ENCODE measurements at regions not wholly inside any gene's neighbourhood (a gene's known extent, or its start where the extent isn't known, plus 50 kb on each side); places are given as distances from the start of the nearest gene placed in this dataset.

DNA sequence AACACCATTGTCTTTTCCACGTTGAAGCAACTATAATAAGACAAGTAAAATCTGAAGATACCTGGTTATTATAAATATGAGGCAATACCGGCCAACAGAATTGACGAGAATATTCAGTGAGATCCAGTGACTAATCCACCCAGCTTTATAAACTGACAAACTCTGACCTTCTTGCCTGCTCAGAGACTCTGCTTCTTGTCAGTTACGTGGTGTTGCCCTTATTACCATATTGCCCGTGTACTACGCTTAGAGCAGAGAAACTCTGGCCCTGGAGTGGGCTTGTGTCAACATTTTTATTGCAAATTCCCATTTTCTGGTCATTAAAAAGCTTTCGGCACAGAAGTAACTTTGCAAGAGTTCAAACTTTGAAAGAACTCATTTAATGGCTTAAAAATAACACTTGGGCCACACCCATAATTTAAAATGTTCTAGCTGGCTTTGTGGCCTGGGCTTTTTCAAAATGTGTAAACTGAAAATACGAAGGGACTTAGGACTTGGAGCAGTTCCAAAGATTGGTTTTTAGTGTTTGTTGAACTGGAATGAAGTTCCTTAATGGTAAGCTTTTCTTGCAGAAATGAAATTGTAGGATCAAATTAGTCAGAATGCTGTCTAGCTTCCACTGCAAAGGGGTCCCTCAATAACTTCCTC lies 266.2 kb downstream of the LMO4 start:
- H3K27ac ChIP-seq: no peak overlapping the region
- no peak for TF ChIP-seq CTCF (IDR thresholded peaks at IDR 0.05)
- TF ChIP-seq ZFX (IDR thresholded peaks at IDR 0.05; ENCODE audit: borderline replicate concordance): no peak

DNA sequence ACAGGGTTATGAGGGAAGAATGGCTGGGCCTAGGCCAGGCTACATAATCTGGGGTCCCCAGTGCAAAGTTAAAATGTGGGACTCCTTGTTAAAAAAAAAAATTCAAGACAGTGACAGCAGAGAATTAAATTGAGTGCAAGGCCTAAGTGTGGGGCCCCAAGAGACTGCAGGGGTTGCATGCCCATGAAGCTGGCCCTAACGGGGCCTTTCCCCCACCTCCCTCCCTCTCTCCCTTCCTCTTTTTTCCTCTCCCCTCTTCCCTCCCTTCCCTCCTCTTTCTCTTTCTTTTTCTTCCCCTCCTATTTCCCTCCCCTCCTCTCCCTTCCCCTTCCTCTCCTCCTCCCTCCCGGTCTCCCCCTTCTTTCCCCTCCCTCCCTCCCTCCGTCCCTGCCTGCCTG lies 266.7 kb downstream of the LMO4 start:
- no peak overlapping the region for H3K27ac ChIP-seq
- TF ChIP-seq CTCF (IDR thresholded peaks at IDR 0.05): no peak
- no peak for TF ChIP-seq ZFX (IDR thresholded peaks at IDR 0.05; ENCODE audit: borderline replicate concordance)

GRCh38 chr1:87598429-87598828 lies 269.7 kb downstream of the LMO4 start:
- TF ChIP-seq CTCF (IDR thresholded peaks at IDR 0.05) (peak; percentile 15; the same call in 1 of the 2 replicates), ZFX (IDR thresholded peaks at IDR 0.05; ENCODE audit: borderline replicate concordance) (no peak)
- H3K27ac ChIP-seq: no peak overlapping the region

DNA sequence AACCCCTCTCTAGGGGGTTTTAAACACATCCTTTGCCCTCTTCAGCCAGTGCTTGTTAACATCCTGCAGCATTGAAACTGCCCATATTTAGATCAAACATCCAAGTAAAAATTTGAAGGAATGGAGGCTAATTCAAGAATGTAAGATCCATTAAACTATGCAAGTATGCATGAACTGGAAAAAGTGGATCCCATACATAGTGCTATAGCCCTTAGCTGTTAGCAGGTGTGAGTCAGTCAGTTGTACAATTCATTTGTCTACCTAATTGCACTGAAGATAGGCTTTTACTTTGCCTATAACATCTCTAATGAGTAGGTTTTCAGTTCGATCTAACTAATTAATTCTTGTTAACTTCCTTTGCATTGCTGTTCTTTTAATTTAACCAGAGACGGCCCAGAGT lies 270.9 kb downstream of the LMO4 start:
- H3K27ac ChIP-seq: no peak overlapping the region
- TF ChIP-seq ZFX (IDR thresholded peaks at IDR 0.05; ENCODE audit: borderline replicate concordance) (no peak), CTCF (IDR thresholded peaks at IDR 0.05) (no peak)

GRCh38 chr1:87600055-87600850 lies 271.6 kb downstream of the LMO4 start:
- TF ChIP-seq CTCF (IDR thresholded peaks at IDR 0.05): no peak
- no peak for TF ChIP-seq ZFX (IDR thresholded peaks at IDR 0.05; ENCODE audit: borderline replicate concordance)

GRCh38 chr1:87600854-87601253 lies 272.2 kb downstream of the LMO4 start:
- TF ChIP-seq CTCF (IDR thresholded peaks at IDR 0.05) (no peak), ZFX (IDR thresholded peaks at IDR 0.05; ENCODE audit: borderline replicate concordance) (no peak)
- H3K27ac ChIP-seq: no peak overlapping the region

More at GRCh38 chr1:87600055-87600850, 271.6 kb downstream of the LMO4 start:
- no peak overlapping the region for H3K27ac ChIP-seq

GRCh38 chr1:87603626-87604025 lies 274.9 kb downstream of the LMO4 start:
- TF ChIP-seq ZFX (IDR thresholded peaks at IDR 0.05; ENCODE audit: borderline replicate concordance): no peak
- no peak for TF ChIP-seq CTCF (IDR thresholded peaks at IDR 0.05)
- no peak overlapping the region for H3K27ac ChIP-seq
